Tibial nerve (tissue), 4 donors: ENCODE measurements at regions not wholly inside any gene's neighbourhood (a gene's known extent, or its start where the extent isn't known, plus 50 kb on each side); places are given as distances from the start of the nearest gene placed in this dataset.

ENCODE experiments used
- EP300 ChIP-seq, 2 donors: sonication (generic); formaldehyde crosslinking; IDR thresholded peaks; one replicate each; pipeline ENCODE4 v1.6.1; 2017; ENCODE audit warnings: antibody characterized with exemption in 2 of 2, mild to moderate bottlenecking in 1 of 2
- TF ChIP-seq, protein P1 (sequence below), 5 experiments: fragments of 200-600 bp in 3 of 5; fragments of 450-650 bp in 2 of 5; sonication (generic) in 3 of 5; IDR thresholded peaks; one replicate each; pipeline ENCODE4 v1.5.1; 2016 to 2019; ENCODE audit warnings: antibody characterized with exemption in 5 of 5, mild to moderate bottlenecking in 3 of 5, moderate library complexity in 2 of 5

- TF ChIP-seq, protein P1, sequence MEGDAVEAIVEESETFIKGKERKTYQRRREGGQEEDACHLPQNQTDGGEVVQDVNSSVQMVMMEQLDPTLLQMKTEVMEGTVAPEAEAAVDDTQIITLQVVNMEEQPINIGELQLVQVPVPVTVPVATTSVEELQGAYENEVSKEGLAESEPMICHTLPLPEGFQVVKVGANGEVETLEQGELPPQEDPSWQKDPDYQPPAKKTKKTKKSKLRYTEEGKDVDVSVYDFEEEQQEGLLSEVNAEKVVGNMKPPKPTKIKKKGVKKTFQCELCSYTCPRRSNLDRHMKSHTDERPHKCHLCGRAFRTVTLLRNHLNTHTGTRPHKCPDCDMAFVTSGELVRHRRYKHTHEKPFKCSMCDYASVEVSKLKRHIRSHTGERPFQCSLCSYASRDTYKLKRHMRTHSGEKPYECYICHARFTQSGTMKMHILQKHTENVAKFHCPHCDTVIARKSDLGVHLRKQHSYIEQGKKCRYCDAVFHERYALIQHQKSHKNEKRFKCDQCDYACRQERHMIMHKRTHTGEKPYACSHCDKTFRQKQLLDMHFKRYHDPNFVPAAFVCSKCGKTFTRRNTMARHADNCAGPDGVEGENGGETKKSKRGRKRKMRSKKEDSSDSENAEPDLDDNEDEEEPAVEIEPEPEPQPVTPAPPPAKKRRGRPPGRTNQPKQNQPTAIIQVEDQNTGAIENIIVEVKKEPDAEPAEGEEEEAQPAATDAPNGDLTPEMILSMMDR (IDR thresholded peaks at IDR 0.05): no peak
- no peak for TF ChIP-seq EP300 (IDR thresholded peaks at IDR 0.05)
Measured at GRCh38 chr16:7967996-7968509, 622.3 kb downstream of the TMEM114 start.
